Gastrocnemius medialis (tissue), 4 donors: ENCODE measurements at regions not wholly inside any gene's neighbourhood (a gene's known extent, or its start where the extent isn't known, plus 50 kb on each side); places are given as distances from the start of the nearest gene placed in this dataset.

ENCODE experiments used
- ATAC-seq, 2 donors: fragments of 150-250 bp; one replicate each; pipeline ENCODE4 v1.9.1; 2016
- DNase-seq, 2 donors: peaks; one replicate each; pipeline ENCODE4 v3.0.0-alpha.2; 2019
- H3K27ac ChIP-seq, 4 donors: fragments of 200-600 bp; sonication (generic); 1 replicate in 1 of 4; 2 replicates in 3 of 4; pipeline ENCODE4 v1.5.1; 2016 to 2018; ENCODE audit warnings: mild to moderate bottlenecking in 2 of 4, moderate library complexity in 1 of 4
- H3K27me3 ChIP-seq, 3 donors: fragments of 200-600 bp; sonication (generic) in 2 of 3; 1 replicate in 1 of 3; 2 replicates in 2 of 3; pipeline versions ENCODE4 v1.5.1 to v1.6.0; 2016 to 2019; ENCODE audit warnings: mild to moderate bottlenecking in 1 of 3, moderate library complexity in 1 of 3
- H3K36me3 ChIP-seq, 2 donors: fragments of 200-600 bp; sonication (generic) in 1 of 2; one replicate each; pipeline ENCODE4 v1.5.1; 2017 to 2018
- H3K4me1 ChIP-seq, 2 donors: fragments of 200-600 bp; sonication (generic) in 1 of 2; one replicate each; pipeline ENCODE4 v1.5.1; 2016 to 2017; ENCODE audit warnings: mild to moderate bottlenecking in 2 of 2
- H3K4me3 ChIP-seq, 4 donors: fragments of 200-600 bp; sonication (generic) in 3 of 4; 1 replicate in 1 of 4; 2 replicates in 3 of 4; pipeline ENCODE4 v1.5.1; 2016 to 2019; ENCODE audit warnings: mild to moderate bottlenecking in 2 of 4
- H3K9me3 ChIP-seq, 3 donors: fragments of 200-600 bp; sonication (generic) in 2 of 3; 1 replicate in 1 of 3; 2 replicates in 2 of 3; pipeline ENCODE4 v1.5.1; 2016 to 2019
- POLR2A ChIP-seq, 2 donors: fragments of 450-650 bp; IDR thresholded peaks; one replicate each; pipeline ENCODE4 v1.6.1; 2017; ENCODE audit warnings: antibody characterized with exemption in 2 of 2, mild to moderate bottlenecking in 2 of 2, moderate library complexity in 2 of 2
- in situ Hi-C, 4 donors: fragments of 200-750 bp; cut with MboI; loops; one replicate each; pipeline versions ENCODE4 v1.15.0 to v1.8.0; 2017; ENCODE audit warnings: low sequenced_read_pairs in 4 of 4
- intact Hi-C: fragments of 100-400 bp; cut with DNase I; formaldehyde crosslinking; loops from one replicate; pipeline ENCODE4 v1.15.1; 2023; ENCODE audit warnings: low total_unique reads
- TF ChIP-seq, protein P1 (sequence below), 5 experiments: fragments of 450-650 bp in 3 of 5; fragments of 200-600 bp in 2 of 5; sonication (generic) in 2 of 5; IDR thresholded peaks in 4 of 5; conservative IDR thresholded peaks in 1 of 5; 1 replicate in 4 of 5; 2 replicates in 1 of 5; pipeline ENCODE4 v1.5.1; 2016 to 2019; ENCODE audit warnings: antibody characterized with exemption in 5 of 5, mild to moderate bottlenecking in 3 of 5, moderate library complexity in 3 of 5

DNA sequence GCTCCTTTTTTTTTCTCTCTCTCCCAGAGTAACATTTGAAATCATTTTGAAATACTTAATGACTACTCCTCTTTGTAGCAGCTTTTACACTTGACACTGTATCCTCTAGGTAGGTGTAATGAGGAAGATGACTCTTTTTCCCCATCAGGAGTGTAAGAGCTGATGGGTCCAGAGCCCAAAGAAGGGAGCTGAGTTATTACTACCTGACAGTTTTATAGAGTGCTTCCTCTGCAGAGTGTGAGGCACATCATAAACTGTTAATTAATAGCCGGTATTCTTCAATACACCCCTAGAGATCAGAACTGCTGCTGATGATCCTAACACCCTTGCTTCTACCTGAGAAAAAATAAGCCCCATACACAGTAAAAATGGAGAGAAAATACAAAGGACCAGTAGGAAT, 279.8 kb upstream of the SEMA3A start:
- TF ChIP-seq, protein P1, sequence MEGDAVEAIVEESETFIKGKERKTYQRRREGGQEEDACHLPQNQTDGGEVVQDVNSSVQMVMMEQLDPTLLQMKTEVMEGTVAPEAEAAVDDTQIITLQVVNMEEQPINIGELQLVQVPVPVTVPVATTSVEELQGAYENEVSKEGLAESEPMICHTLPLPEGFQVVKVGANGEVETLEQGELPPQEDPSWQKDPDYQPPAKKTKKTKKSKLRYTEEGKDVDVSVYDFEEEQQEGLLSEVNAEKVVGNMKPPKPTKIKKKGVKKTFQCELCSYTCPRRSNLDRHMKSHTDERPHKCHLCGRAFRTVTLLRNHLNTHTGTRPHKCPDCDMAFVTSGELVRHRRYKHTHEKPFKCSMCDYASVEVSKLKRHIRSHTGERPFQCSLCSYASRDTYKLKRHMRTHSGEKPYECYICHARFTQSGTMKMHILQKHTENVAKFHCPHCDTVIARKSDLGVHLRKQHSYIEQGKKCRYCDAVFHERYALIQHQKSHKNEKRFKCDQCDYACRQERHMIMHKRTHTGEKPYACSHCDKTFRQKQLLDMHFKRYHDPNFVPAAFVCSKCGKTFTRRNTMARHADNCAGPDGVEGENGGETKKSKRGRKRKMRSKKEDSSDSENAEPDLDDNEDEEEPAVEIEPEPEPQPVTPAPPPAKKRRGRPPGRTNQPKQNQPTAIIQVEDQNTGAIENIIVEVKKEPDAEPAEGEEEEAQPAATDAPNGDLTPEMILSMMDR (IDR thresholded peaks at IDR 0.05 in 4 of 5, conservative IDR thresholded peaks at IDR 0.05 in 1 of 5) = no peak
- TF ChIP-seq POLR2A (IDR thresholded peaks at IDR 0.05) = no peak
- DNase-seq (no peak), ATAC-seq (no peak)
- Histone ChIP-seq H3K27ac (no peak overlapping the region), H3K9me3 (no peaks in the 10 kb centered on the region), H3K4me1 (no peaks in the 10 kb centered on the region), H3K36me3 (no peaks in the 10 kb centered on the region), H3K27me3 (no peaks in the 10 kb centered on the region), H3K4me3 (no peak overlapping the region)
- intact Hi-C loops = no loop called here
- in situ Hi-C loops = no loop called here

GRCh38 chr7:84471576-84471975, 277.0 kb upstream of the SEMA3A start:
- no peak for DNase-seq
- H3K4me3 ChIP-seq = no peak overlapping the region
- no peak for ATAC-seq
- H3K4me1 ChIP-seq = no peaks in the 10 kb centered on the region
- intact Hi-C loops (no loop called here), in situ Hi-C loops (no loop called here)
- no peaks in the 10 kb centered on the region for H3K36me3 ChIP-seq
- no peak for TF ChIP-seq POLR2A (IDR thresholded peaks at IDR 0.05)
- TF ChIP-seq, protein P1 (IDR thresholded peaks at IDR 0.05 in 4 of 5, conservative IDR thresholded peaks at IDR 0.05 in 1 of 5) = no peak
- H3K9me3 ChIP-seq = no peaks in the 10 kb centered on the region
- H3K27ac ChIP-seq = no peak overlapping the region
- H3K27me3 ChIP-seq = no peaks in the 10 kb centered on the region

GRCh38 chr7:84469034-84469433, 274.4 kb upstream of the SEMA3A start:
- Histone ChIP-seq H3K27ac (no peak overlapping the region), H3K4me1 (no peaks in the 10 kb centered on the region), H3K9me3 (no peaks in the 10 kb centered on the region), H3K4me3 (no peak overlapping the region), H3K36me3 (no peaks in the 10 kb centered on the region), H3K27me3 (no peaks in the 10 kb centered on the region)
- TF ChIP-seq, protein P1 (IDR thresholded peaks at IDR 0.05 in 4 of 5, conservative IDR thresholded peaks at IDR 0.05 in 1 of 5) = no peak
- no peak for TF ChIP-seq POLR2A (IDR thresholded peaks at IDR 0.05)
- intact Hi-C loops (no loop called here), in situ Hi-C loops (no loop called here)
- no peak for ATAC-seq
- DNase-seq = no peak

DNA sequence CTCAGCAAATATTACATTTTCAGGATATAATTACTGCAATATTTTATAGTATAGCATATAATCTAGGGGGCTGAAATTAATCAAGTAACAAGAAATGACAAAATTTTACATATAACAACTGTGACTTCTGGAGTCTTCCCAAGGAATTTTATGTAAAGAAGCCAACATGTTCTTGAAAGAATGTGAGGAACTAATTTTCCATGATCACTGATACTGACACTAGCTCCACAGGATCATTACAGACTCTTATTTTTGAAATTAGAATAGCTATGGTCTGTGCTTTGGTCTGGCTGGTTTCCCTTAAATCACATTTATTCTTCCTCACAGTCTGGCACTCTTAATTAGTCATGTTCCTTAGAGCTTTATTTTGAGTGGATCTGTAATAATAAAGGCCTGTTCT, 267.7 kb upstream of the SEMA3A start:
- no peaks in the 10 kb centered on the region for H3K4me1 ChIP-seq
- H3K27me3 ChIP-seq = no peaks in the 10 kb centered on the region
- no peaks in the 10 kb centered on the region for H3K36me3 ChIP-seq
- ATAC-seq (no peak), DNase-seq (no peak)
- in situ Hi-C loops (no loop called here), intact Hi-C loops (no loop called here)
- TF ChIP-seq POLR2A (IDR thresholded peaks at IDR 0.05) = no peak
- TF ChIP-seq, protein P1 (IDR thresholded peaks at IDR 0.05 in 4 of 5, conservative IDR thresholded peaks at IDR 0.05 in 1 of 5) = no peak
- H3K4me3 ChIP-seq = no peak overlapping the region
- no peaks in the 10 kb centered on the region for H3K9me3 ChIP-seq
- no peak overlapping the region for H3K27ac ChIP-seq

GRCh38 chr7:84461093-84461492, 266.5 kb upstream of the SEMA3A start:
- intact Hi-C loops (no loop called here), in situ Hi-C loops (no loop called here)
- no peak overlapping the region for H3K4me3 ChIP-seq
- H3K27ac ChIP-seq = no peak overlapping the region
- ATAC-seq (no peak), DNase-seq (no peak)
- H3K36me3 ChIP-seq = no peaks in the 10 kb centered on the region
- H3K27me3 ChIP-seq = no peaks in the 10 kb centered on the region
- no peaks in the 10 kb centered on the region for H3K4me1 ChIP-seq
- TF ChIP-seq POLR2A (IDR thresholded peaks at IDR 0.05) = no peak
- TF ChIP-seq, protein P1 (IDR thresholded peaks at IDR 0.05 in 4 of 5, conservative IDR thresholded peaks at IDR 0.05 in 1 of 5) = no peak
- no peaks in the 10 kb centered on the region for H3K9me3 ChIP-seq
